DND-41 (cell line): ENCODE measurements at regions not wholly inside any gene's neighbourhood (a gene's known extent, or its start where the extent isn't known, plus 50 kb on each side); places are given as distances from the start of the nearest gene placed in this dataset.

ENCODE experiments used
- ATAC-seq: fragments of 200-7000 bp; cut with Tn5 transposase; 3 replicates; pipeline ENCODE4 v1.9.1; 2021; ENCODE audit warnings: low read depth; ENCODE audit not compliant: insufficient read depth
- DNase-seq: peaks from one replicate; pipeline ENCODE4 v3.0.0-alpha.2; 2020
- H2AFZ ChIP-seq: 2 replicates; pipeline ENCODE4 v1.6.0; 2012; ENCODE audit warnings: low read depth, low read length
- H3K27ac ChIP-seq: 2 replicates; pipeline ENCODE4 v1.5.1; 2012; ENCODE audit warnings: low read length, inconsistent platforms
- H3K27me3 ChIP-seq: fragments of 200-600 bp; sonication (generic); 2 replicates; pipeline ENCODE4 v1.6.0; 2012; ENCODE audit warnings: low read length, mild to moderate bottlenecking, inconsistent platforms; ENCODE audit not compliant: insufficient read depth, poor library complexity
- H3K36me3 ChIP-seq: 2 replicates; pipeline ENCODE4 v1.5.1; 2012; ENCODE audit warnings: low read length, inconsistent platforms; ENCODE audit not compliant: insufficient read depth
- H3K4me1 ChIP-seq: 2 replicates; pipeline ENCODE4 v1.5.1; 2012; ENCODE audit warnings: mild to moderate bottlenecking, low read length; ENCODE audit not compliant: insufficient read depth
- H3K4me2 ChIP-seq: 2 replicates; pipeline ENCODE4 v1.6.0; 2012; ENCODE audit warnings: mild to moderate bottlenecking, moderate library complexity, low read length, inconsistent platforms; ENCODE audit not compliant: insufficient read depth
- H3K4me3 ChIP-seq, 2 experiments: fragments of 200-600 bp in 1 of 2; shearing (Covaris generic) in 1 of 2; 2 replicates each; pipeline ENCODE4 v1.5.1; 2012 to 2016; ENCODE audit warnings: inconsistent platforms in 2 of 2, low read length in 2 of 2, mild to moderate bottlenecking in 2 of 2, low read depth in 1 of 2, moderate library complexity in 1 of 2
- H3K79me2 ChIP-seq: 2 replicates; pipeline ENCODE4 v1.6.0; 2012; ENCODE audit warnings: low read length, inconsistent platforms; ENCODE audit not compliant: insufficient read depth
- H3K9ac ChIP-seq: 2 replicates; pipeline ENCODE4 v1.6.0; 2012; ENCODE audit warnings: low read depth, mild to moderate bottlenecking, inconsistent platforms, low read length, moderate library complexity
- H3K9me3 ChIP-seq: 2 replicates; pipeline ENCODE4 v1.5.1; 2012; ENCODE audit warnings: low read length, moderate library complexity, mild to moderate bottlenecking, inconsistent platforms; ENCODE audit not compliant: insufficient read depth, severe bottlenecking
- H4K20me1 ChIP-seq: 2 replicates; pipeline ENCODE4 v1.6.0; 2012; ENCODE audit warnings: low read length; ENCODE audit not compliant: insufficient read depth
- EZH2 ChIP-seq: IDR thresholded peaks from 3 replicates; pipeline ENCODE4 v1.6.1; 2012; ENCODE audit warnings: borderline replicate concordance, low read depth, mild to moderate bottlenecking, moderate library complexity, low read length, inconsistent platforms; ENCODE audit not compliant: severe bottlenecking
- TF ChIP-seq, protein P1 (sequence below): IDR thresholded peaks from 2 replicates; pipeline ENCODE4 v1.5.1; 2012; ENCODE audit warnings: borderline replicate concordance, low read length, moderate library complexity, mild to moderate bottlenecking; ENCODE audit not compliant: poor library complexity, severe bottlenecking; ENCODE audit errors: extremely low read depth

DNA sequence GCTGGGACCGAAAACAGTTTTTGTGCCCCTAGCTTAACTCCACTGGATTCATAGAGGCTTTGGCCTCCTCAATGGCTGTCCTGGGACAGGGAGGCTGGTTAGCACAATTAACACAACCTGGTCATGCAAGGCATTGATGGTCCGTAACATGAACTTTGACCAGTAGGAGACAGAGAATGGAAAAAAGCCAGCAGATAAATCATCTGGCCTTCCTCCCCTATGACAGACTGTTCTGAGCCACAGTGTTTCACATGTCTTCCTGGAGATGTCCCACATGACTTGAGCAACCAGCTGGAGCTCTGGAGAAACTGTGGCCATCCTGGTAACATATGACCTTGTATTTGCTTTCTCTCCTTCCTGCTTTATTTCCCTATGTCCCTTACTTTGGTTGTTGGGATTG, 244.2 kb downstream of the UQCRFS1 start:
- H3K4me3 ChIP-seq: no peak overlapping the region
- H3K79me2 ChIP-seq: no peaks in the 10 kb centered on the region
- no peak overlapping the region for H3K4me2 ChIP-seq
- H3K27ac ChIP-seq: no peak overlapping the region
- ATAC-seq (no peak), DNase-seq (no peak)
- TF ChIP-seq EZH2: no peak
- TF ChIP-seq, protein P1, sequence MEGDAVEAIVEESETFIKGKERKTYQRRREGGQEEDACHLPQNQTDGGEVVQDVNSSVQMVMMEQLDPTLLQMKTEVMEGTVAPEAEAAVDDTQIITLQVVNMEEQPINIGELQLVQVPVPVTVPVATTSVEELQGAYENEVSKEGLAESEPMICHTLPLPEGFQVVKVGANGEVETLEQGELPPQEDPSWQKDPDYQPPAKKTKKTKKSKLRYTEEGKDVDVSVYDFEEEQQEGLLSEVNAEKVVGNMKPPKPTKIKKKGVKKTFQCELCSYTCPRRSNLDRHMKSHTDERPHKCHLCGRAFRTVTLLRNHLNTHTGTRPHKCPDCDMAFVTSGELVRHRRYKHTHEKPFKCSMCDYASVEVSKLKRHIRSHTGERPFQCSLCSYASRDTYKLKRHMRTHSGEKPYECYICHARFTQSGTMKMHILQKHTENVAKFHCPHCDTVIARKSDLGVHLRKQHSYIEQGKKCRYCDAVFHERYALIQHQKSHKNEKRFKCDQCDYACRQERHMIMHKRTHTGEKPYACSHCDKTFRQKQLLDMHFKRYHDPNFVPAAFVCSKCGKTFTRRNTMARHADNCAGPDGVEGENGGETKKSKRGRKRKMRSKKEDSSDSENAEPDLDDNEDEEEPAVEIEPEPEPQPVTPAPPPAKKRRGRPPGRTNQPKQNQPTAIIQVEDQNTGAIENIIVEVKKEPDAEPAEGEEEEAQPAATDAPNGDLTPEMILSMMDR: no peak
- no peaks in the 10 kb centered on the region for H3K4me1 ChIP-seq
- no peak overlapping the region for H2AFZ ChIP-seq
- H3K9me3 ChIP-seq: no peaks in the 10 kb centered on the region
- H3K27me3 ChIP-seq: peaks cover 16% of the 10 kb centered on the region
- no peaks in the 10 kb centered on the region; the same call in 1 of the 2 replicates for H4K20me1 ChIP-seq
- no peak overlapping the region for H3K9ac ChIP-seq
- no peaks in the 10 kb centered on the region for H3K36me3 ChIP-seq

DNA sequence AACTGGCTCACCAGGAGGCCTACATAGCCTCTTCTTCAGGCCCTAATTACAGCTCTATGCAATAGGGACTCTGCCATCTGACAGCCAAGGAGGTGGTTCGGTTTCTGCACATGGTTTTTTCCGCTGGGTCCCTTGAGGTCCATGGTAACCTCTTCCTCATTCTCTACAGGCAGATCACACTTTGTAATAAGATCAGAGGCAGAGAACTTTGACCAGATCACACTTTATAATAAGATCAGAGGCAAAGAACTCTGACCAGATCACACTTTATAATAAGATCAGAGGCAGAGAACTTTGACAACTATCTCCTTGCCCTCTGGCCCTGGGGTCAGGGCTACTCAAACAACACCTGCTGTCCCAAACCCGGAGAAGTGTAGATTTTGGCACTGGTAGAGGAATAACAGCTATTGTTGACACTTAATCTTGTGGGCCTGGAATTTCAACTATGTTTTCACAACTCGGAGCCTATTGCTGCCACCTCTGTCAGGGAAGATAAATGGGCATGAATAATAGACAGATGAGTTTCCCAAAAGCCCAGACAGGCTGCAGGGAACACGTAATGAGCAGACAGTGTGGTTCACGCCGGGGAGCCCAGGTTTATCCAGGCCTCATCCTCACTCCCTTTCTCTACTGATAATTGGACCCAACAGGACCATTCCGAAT, 246.1 kb downstream of the UQCRFS1 start:
- DNase-seq: no peak

DNA sequence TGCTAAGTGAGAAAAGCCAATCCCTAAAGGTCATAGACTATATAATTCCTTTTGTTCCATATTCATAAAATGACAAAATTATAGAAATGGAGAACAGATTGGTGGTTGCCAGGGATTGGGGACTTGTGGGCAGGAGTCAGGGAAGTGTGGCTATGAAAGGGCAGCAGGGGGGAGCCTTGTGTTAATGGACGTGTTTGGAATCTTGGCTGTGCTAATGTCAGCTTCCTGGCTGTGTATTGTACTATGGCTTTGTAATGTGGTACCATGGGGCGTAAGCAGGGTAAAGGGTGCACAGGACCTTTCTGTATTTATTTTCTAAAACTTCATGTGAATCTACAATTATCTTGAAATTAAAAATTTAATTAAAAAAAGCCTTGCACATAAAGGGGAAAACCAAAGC, 248.5 kb downstream of the UQCRFS1 start:
- Histone ChIP-seq H3K36me3 (no peaks in the 10 kb centered on the region), H3K9ac (no peak overlapping the region), H3K9me3 (no peaks in the 10 kb centered on the region), H3K4me2 (no peak overlapping the region), H3K27ac (no peak overlapping the region), H3K4me3 (no peak overlapping the region), H2AFZ (no peak overlapping the region), H3K27me3 (peaks cover 3% of the 10 kb centered on the region), H3K79me2 (no peaks in the 10 kb centered on the region), H3K4me1 (no peaks in the 10 kb centered on the region), H4K20me1 (no peaks in the 10 kb centered on the region)
- TF ChIP-seq EZH2: no peak
- TF ChIP-seq, protein P1: no peak
- ATAC-seq: no peak
- no peak for DNase-seq

More for the DNA sequence above, 246.1 kb downstream of the UQCRFS1 start:
- H3K4me2 ChIP-seq: no peak overlapping the region
- peaks cover 4% of the 10 kb centered on the region for H3K27me3 ChIP-seq
- H2AFZ ChIP-seq: no peak overlapping the region
- H3K4me3 ChIP-seq: no peak overlapping the region
- H3K9me3 ChIP-seq: no peaks in the 10 kb centered on the region
- H4K20me1 ChIP-seq: no peaks in the 10 kb centered on the region
- ATAC-seq: no peak
- H3K79me2 ChIP-seq: no peaks in the 10 kb centered on the region
- H3K27ac ChIP-seq: no peak overlapping the region
- no peak overlapping the region for H3K9ac ChIP-seq
- H3K4me1 ChIP-seq: no peaks in the 10 kb centered on the region
- H3K36me3 ChIP-seq: no peaks in the 10 kb centered on the region
- TF ChIP-seq EZH2: no peak
- TF ChIP-seq, protein P1: no peak
